DND-41 (cell line): ENCODE measurements at regions not wholly inside any gene's neighbourhood (a gene's known extent, or its start where the extent isn't known, plus 50 kb on each side); places are given as distances from the start of the nearest gene placed in this dataset.

ENCODE experiments used
- ATAC-seq: fragments of 200-7000 bp; cut with Tn5 transposase; 3 replicates; pipeline ENCODE4 v1.9.1; 2021; ENCODE audit warnings: low read depth; ENCODE audit not compliant: insufficient read depth
- DNase-seq: peaks from one replicate; pipeline ENCODE4 v3.0.0-alpha.2; 2020
- H2AFZ ChIP-seq: 2 replicates; pipeline ENCODE4 v1.6.0; 2012; ENCODE audit warnings: low read depth, low read length
- H3K27ac ChIP-seq: 2 replicates; pipeline ENCODE4 v1.5.1; 2012; ENCODE audit warnings: low read length, inconsistent platforms
- H3K27me3 ChIP-seq: fragments of 200-600 bp; sonication (generic); 2 replicates; pipeline ENCODE4 v1.6.0; 2012; ENCODE audit warnings: low read length, mild to moderate bottlenecking, inconsistent platforms; ENCODE audit not compliant: insufficient read depth, poor library complexity
- H3K36me3 ChIP-seq: 2 replicates; pipeline ENCODE4 v1.5.1; 2012; ENCODE audit warnings: low read length, inconsistent platforms; ENCODE audit not compliant: insufficient read depth
- H3K4me1 ChIP-seq: 2 replicates; pipeline ENCODE4 v1.5.1; 2012; ENCODE audit warnings: mild to moderate bottlenecking, low read length; ENCODE audit not compliant: insufficient read depth
- H3K4me2 ChIP-seq: 2 replicates; pipeline ENCODE4 v1.6.0; 2012; ENCODE audit warnings: mild to moderate bottlenecking, moderate library complexity, low read length, inconsistent platforms; ENCODE audit not compliant: insufficient read depth
- H3K4me3 ChIP-seq, 2 experiments: fragments of 200-600 bp in 1 of 2; shearing (Covaris generic) in 1 of 2; 2 replicates each; pipeline ENCODE4 v1.5.1; 2012 to 2016; ENCODE audit warnings: inconsistent platforms in 2 of 2, low read length in 2 of 2, mild to moderate bottlenecking in 2 of 2, low read depth in 1 of 2, moderate library complexity in 1 of 2
- H3K79me2 ChIP-seq: 2 replicates; pipeline ENCODE4 v1.6.0; 2012; ENCODE audit warnings: low read length, inconsistent platforms; ENCODE audit not compliant: insufficient read depth
- H3K9ac ChIP-seq: 2 replicates; pipeline ENCODE4 v1.6.0; 2012; ENCODE audit warnings: low read depth, mild to moderate bottlenecking, inconsistent platforms, low read length, moderate library complexity
- H3K9me3 ChIP-seq: 2 replicates; pipeline ENCODE4 v1.5.1; 2012; ENCODE audit warnings: low read length, moderate library complexity, mild to moderate bottlenecking, inconsistent platforms; ENCODE audit not compliant: insufficient read depth, severe bottlenecking
- H4K20me1 ChIP-seq: 2 replicates; pipeline ENCODE4 v1.6.0; 2012; ENCODE audit warnings: low read length; ENCODE audit not compliant: insufficient read depth
- EZH2 ChIP-seq: IDR thresholded peaks from 3 replicates; pipeline ENCODE4 v1.6.1; 2012; ENCODE audit warnings: borderline replicate concordance, low read depth, mild to moderate bottlenecking, moderate library complexity, low read length, inconsistent platforms; ENCODE audit not compliant: severe bottlenecking
- TF ChIP-seq, protein P1 (sequence below): IDR thresholded peaks from 2 replicates; pipeline ENCODE4 v1.5.1; 2012; ENCODE audit warnings: borderline replicate concordance, low read length, moderate library complexity, mild to moderate bottlenecking; ENCODE audit not compliant: poor library complexity, severe bottlenecking; ENCODE audit errors: extremely low read depth

DNA sequence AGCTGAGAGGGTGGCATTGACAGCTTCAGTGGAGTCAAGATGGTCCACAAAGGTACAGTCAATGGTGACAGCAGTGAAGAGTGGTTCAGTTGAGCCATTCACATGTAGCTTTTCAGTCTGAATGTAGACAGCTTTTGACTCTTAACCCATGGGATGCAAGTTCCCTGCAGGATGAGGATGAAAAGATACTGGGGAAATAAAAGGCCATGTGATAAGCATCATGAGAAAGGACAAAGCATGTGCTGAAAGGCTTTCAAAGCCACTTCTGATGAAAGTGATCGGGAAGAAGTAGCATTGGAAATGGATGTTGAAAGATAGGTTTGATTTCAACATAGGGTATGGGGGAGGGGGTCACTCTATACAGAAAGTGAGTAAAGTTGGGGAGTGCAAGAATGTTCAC is 182.9 kb downstream of the ETS1 start:
- no peak overlapping the region for H3K4me2 ChIP-seq
- DNase-seq (no peak), ATAC-seq (no peak)
- H3K9ac ChIP-seq = no peak overlapping the region
- H3K27ac ChIP-seq = no peak overlapping the region
- no peaks in the 10 kb centered on the region for H3K4me1 ChIP-seq
- H3K4me3 ChIP-seq = no peak overlapping the region
- H3K9me3 ChIP-seq = no peaks in the 10 kb centered on the region
- no peaks in the 10 kb centered on the region for H3K79me2 ChIP-seq
- no peaks in the 10 kb centered on the region for H4K20me1 ChIP-seq
- no peak overlapping the region for H2AFZ ChIP-seq
- TF ChIP-seq EZH2 = no peak
- TF ChIP-seq, protein P1, sequence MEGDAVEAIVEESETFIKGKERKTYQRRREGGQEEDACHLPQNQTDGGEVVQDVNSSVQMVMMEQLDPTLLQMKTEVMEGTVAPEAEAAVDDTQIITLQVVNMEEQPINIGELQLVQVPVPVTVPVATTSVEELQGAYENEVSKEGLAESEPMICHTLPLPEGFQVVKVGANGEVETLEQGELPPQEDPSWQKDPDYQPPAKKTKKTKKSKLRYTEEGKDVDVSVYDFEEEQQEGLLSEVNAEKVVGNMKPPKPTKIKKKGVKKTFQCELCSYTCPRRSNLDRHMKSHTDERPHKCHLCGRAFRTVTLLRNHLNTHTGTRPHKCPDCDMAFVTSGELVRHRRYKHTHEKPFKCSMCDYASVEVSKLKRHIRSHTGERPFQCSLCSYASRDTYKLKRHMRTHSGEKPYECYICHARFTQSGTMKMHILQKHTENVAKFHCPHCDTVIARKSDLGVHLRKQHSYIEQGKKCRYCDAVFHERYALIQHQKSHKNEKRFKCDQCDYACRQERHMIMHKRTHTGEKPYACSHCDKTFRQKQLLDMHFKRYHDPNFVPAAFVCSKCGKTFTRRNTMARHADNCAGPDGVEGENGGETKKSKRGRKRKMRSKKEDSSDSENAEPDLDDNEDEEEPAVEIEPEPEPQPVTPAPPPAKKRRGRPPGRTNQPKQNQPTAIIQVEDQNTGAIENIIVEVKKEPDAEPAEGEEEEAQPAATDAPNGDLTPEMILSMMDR = no peak
- no peaks in the 10 kb centered on the region for H3K27me3 ChIP-seq
- H3K36me3 ChIP-seq = no peaks in the 10 kb centered on the region

DNA sequence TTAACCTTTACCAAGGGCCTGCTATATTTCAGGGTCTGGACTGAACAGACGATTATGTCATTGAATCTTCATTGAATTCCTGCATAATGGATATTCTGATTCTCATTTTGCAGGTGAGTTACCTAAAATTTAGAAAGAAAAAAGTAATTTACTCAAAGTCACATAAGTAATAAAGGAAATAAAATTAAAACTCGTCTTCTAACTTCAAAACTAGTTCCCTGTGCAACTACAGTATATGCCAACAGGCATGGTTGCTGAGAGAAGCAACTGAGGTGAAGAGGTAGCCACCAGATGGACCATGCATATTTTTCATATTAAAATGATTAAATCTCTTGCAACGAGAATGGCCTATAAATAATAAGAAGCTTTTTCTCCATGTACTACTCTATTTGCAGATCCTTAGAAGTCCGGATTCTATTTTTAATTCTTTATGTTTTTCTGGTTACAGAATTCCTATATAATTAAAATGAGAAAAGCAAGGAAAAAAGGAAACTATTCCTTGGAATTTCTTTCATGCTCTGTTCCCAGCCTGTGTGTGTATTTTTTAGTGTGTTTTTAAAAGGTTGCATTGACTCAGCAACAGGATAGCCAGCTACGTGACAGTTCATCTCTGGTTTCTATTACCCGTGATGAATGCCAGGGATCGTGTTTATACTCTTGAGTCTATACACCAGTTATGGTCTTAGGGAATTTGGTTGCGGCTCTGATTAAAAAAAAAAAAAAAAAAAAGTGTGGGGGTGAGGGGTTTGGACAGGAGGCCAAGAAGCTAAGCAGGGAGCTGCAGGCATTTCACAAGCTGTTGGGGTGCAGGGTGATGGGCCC is 186.8 kb downstream of the ETS1 start:
- H3K27me3 ChIP-seq = no peaks in the 10 kb centered on the region
- no peak for TF ChIP-seq EZH2
- TF ChIP-seq, protein P1 = no peak
- H3K79me2 ChIP-seq = no peaks in the 10 kb centered on the region
- H3K36me3 ChIP-seq = no peaks in the 10 kb centered on the region
- H3K9ac ChIP-seq = no peak overlapping the region
- DNase-seq = no peak
- no peak overlapping the region for H3K4me2 ChIP-seq
- H2AFZ ChIP-seq = no peak overlapping the region
- H3K4me1 ChIP-seq = no peaks in the 10 kb centered on the region
- no peaks in the 10 kb centered on the region for H4K20me1 ChIP-seq
- no peak overlapping the region for H3K27ac ChIP-seq
- H3K9me3 ChIP-seq = no peaks in the 10 kb centered on the region
- ATAC-seq = no peak
- H3K4me3 ChIP-seq = no peak overlapping the region

DNA sequence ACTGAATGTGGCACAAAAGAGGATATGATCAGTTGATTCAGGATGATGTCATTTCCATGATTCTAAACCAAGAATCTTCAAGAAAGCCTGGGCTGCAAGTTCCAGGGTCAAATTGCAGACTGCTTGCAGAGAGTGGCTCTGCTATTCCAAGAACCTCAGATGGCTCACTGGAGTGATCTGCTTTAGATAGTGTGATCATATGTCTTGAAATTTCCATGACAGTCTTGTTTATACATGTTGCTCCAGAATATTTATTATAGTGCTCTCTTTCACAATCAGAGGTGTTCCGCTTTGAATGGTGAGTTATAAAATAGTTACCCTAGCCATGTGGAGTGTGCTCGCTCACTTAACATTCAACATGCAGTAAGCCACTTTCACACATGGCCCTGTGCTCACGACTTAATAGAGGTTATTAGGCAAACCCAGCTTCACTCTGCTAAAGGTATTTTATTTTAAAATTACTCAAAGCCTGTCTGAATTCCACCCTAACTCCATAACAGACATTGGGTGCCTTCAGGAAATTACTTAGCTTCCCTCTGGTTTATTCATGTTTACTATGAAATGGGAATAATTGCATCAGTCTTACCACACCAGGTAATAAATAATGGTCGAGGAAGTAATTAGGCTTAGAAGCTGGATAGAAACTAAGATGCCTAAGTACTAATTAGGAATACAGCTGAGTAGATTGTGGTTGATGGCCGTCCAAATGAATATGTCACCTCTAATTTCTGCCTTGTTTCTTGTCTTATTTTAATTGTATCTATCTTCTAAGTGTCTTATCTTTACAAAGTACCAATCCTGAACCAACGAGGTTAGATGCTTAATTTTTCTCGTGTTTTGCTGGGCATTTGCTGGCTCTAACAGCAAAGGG is 187.9 kb downstream of the ETS1 start:
- H3K36me3 ChIP-seq = no peaks in the 10 kb centered on the region
- no peaks in the 10 kb centered on the region for H3K27me3 ChIP-seq
- no peak overlapping the region for H2AFZ ChIP-seq
- no peak overlapping the region for H3K9ac ChIP-seq
- no peak overlapping the region for H3K27ac ChIP-seq
- no peaks in the 10 kb centered on the region for H3K79me2 ChIP-seq
- no peaks in the 10 kb centered on the region for H3K9me3 ChIP-seq
- H3K4me3 ChIP-seq = no peak overlapping the region
- DNase-seq (no peak), ATAC-seq (0 out of 3 replicates have a peak, but pooled peaks have one; percentile 33)
- no peaks in the 10 kb centered on the region for H3K4me1 ChIP-seq
- no peak overlapping the region for H3K4me2 ChIP-seq
- H4K20me1 ChIP-seq = no peaks in the 10 kb centered on the region
- TF ChIP-seq, protein P1 = no peak
- no peak for TF ChIP-seq EZH2
